Skin of body (tissue), 1 donor: ENCODE measurements at regions not wholly inside any gene's neighbourhood (a gene's known extent, or its start where the extent isn't known, plus 50 kb on each side); places are given as distances from the start of the nearest gene placed in this dataset.

Experiments used
- DNase-seq: peaks from one replicate; lab custom pipeline; 2025; lab: John Stamatoyannopoulos, UW

DNA sequence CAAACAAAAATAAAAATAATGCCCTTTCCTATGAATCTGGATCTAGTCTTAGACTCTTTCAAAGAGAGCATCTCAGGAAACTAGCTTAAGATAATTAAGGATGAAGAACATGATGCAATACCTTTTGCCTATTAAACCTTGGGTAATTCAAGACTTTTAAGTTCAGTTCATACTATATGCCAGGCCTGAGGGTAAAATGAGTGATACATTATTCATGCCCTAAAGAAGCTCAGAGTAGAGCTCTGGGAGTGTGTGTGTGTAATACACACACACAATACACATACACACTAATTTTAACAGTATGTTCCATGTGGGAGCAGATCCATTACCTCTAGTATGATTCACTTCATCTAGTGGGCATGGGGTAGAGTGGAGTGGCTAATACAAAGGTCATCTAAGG, 651.4 kb upstream of the CHORDC1 start:
- no peak for DNase-seq

DNA sequence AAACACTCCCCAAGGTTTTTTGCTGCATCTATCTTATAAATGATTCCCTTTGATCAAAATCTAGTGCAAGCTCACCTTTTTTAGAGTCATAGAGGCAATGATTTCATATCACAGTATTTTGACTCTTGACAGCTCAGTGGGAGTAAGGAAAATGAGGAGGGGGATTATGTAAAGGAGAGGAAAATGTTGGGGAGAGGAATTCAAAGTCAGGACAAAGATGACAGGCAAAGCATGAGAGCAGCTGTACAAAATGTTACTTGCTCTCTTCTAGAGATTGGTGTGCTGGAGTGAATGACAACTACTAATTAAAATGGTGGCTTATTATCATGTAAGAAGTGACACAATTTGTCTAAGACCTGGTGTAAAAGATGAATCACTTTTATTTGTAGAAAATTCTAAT, 644.6 kb upstream of the CHORDC1 start:
- no peak for DNase-seq

DNA sequence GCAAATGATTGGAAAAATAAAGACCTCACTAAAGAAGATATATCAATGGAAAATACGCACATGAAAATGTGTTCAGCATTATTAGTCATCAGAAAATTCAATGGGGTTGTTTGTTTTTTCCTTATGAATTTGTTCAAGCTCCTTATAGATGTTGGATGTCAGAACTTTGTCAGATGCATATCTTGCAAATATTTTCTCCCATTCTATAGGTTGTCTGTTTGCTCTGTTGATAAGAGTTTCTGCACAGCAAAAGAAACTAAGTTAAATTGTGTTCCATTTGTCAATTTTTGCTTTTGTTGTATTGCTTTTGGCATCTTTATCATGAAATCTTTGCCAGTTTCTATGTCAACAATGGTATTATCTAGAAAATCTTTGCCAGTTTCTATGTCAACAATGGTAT, 633.9 kb upstream of the CHORDC1 start:
- no peak for DNase-seq

DNA sequence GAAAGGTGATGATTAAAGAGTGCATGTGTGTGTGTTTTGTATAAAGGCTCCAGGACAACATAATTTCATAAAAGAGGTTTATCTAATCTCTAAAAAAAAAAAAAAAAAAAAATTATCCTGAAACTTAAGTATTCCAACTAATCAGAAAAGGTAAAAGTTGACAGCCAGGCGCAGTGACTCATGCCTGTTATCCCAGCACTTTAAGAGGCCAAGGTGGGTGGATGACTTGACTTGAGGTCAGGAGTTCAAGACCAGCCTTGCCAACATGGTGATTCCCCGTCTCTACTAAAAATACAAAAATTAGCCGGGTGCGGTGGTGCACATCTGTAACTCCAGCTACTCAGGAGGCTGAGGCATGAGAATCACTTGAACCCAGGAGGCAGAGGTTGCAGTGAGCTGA, 632.7 kb upstream of the CHORDC1 start:
- DNase-seq: no peak

DNA sequence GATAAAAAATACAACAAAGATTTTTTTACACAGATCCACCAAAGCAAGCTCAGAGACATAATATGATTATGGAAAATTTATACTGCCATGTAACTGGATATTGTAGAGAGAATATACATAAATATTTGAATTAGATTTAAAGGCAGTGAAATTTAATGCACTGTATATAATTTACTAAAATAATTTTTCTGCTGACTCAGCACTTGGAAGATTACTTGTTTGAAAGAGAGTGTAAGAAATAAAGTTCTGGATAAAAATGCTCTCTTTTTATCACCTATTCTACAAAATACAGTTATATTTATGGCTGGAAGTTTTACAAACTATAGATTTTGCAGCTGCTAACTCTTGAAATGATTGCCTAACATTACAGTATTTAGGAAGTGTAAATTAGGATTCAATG, 628.3 kb upstream of the CHORDC1 start:
- DNase-seq: no peak

DNA sequence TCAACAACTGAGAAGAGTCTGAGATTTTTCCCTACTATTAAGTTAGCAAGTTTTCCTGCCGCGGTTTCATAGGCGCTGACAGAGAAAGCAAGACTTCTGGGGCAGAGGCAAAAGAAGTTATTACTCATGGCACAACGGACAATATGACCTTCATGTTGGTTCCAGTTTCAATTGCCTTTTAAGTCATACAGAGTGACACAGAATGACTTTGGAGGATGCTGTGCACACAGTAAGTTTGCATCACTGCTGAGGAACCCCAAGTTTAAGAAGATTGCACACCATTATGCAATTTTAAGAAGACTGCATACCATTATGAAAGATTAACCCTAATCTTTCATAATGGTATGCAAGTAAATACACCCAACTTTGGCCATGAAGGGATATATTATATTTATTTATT, 626.5 kb upstream of the CHORDC1 start:
- DNase-seq: no peak

DNA sequence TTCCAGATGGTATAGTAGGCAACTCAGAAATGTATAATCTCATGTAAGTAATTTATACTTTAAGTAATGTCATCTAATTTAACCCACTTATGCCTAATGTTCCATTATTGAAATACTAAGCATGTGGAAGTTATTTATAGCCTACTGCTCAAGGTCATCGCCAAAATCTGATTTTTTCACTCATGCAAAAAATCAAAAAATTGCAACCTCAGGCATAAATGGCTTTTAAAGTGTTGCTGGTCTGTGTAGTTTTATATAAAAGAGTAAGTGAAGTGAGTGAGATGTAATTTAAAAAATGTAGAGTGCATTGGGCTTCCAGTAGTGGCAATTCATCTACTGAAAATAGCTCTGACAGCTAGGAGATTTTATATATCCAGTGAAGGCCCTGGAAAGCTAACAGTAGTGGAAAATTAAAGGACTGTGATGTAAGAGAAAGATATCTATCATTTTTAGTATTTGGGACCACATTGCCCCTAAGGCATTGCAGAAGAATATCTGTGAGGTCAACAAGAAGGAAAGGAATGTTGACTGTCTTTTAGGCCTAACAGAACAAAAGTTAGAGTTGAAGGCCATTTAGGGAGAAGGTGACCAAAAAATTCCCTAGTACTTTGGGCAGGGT, 624.5 kb upstream of the CHORDC1 start:
- DNase-seq: no peak

DNA sequence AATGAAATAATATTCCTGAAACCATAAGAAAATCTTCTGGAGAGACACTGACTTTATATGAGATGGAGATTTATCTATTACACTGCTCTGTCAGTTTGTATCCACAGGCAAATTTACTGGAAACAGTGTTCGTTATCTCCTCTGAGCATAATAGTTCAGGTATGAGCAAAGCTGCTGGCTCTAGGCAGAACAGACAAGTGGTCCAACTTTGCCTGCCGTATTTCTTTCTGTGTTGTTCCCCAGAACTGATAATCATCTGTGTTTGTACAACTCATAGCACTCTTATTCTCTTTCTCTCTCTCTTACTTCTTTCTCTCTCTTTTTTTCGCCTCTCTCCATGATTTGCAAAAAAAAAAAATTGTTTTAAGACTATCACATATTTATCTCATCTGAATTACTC, 623.8 kb upstream of the CHORDC1 start:
- DNase-seq: no peak

DNA sequence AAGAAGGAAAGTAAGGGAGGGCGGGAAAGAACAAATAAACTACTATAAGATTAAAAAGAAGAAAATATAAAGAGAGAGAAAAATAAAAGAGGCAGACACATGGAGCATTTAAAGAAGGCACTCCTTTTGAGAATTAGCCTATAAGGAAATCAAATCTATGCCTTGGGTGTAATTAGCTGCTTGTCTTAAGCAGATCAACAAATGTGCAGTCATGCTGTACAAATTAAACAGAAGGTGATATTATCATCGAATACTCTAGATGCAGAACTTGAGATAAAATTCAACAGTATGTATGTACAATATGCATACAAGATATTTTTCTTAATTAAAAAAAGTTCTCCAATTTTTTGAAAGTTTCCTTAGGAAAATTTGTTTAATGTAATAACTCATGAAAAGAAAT, 623.0 kb upstream of the CHORDC1 start:
- DNase-seq: no peak

DNA sequence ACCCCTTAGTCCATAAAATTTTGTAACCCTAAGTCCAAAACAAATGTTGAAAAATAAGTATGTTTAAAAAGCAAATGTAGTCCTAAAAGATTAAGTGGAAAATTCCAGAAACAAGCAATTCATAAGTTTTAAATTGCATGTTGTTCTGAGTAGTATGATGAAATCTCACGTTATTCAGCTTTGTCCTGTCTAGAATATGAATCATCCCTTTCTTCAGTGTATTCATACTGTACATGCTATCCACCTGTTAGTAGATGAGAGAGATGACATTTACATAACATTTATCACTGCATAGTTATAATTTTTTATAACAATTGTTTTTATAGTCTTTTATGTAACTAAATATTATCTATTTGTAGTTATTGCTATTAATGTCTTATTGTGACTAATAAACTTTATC, 622.3 kb upstream of the CHORDC1 start:
- no peak for DNase-seq

DNA sequence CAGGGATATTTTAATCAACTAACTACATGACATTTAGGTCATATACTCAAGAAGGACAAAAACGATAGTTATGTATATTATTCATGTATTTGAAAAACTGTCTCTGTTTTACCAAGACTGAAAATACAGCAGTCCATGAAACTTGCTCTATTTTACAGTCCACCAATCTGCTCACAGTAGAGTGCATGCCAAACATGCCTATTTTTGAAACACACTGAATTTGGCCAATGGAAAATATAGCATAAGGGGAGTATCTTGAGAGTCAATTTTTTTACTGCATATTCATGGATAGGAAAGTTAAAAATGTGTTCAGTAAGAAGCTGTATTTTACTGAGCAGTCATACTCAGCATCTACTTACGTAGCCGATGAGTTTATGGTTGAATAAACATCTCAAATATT, 621.2 kb upstream of the CHORDC1 start:
- DNase-seq: no peak

DNA sequence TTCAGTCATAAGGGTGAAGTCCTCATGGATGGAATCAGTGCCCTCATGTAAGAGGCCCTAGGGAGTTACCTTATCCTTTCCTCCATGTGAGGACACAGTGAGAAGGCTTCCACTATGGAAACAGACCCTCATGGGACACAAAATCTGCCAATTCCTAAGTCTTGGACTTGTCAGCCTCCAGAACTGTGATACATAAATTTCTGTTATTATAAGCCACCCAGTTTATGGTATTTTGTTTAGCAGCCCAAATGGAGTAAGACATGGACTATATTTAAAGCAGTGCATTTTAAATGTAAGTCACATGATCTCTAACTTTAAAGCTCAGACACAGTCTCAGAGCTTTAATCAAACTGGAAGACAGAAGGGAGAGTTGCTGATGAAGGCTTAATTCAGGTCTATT, 619.8 kb upstream of the CHORDC1 start:
- no peak for DNase-seq

DNA sequence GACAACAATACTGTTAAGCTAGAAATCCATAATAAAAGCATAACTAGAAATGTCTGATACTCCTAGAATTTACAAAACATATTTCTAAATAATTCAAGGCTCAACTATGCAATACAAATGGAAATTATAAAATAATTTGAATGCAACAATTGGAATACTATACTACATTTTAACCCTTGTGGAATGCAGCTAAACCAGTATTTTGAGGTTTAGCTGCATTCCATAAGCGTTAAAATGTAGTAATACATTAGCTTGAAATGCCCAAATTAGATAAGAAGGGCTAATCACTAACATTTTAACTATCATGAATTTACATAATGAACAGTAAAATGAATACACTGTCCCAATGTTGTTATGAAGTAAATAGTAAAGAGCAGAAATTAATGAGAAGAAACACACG, 617.2 kb upstream of the CHORDC1 start:
- DNase-seq: no peak

DNA sequence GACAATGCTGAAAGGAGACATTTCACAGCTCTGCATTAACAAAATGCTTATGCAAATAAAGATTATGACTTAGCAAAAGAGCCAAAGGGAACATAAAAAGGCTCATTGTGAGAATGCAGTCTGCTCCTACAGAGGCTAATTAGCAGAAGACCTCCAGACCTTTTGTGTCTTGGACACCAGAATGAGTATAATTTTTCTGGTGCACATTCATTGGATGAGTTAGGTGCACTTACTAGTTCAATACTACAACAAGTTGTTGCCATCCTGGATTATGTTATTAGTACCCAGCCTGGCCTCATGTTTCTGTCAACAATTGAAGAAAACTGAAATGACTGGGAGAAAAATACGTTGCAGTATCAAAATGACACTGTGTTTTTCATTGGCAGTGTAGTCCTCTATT, 613.2 kb upstream of the CHORDC1 start:
- no peak for DNase-seq

DNA sequence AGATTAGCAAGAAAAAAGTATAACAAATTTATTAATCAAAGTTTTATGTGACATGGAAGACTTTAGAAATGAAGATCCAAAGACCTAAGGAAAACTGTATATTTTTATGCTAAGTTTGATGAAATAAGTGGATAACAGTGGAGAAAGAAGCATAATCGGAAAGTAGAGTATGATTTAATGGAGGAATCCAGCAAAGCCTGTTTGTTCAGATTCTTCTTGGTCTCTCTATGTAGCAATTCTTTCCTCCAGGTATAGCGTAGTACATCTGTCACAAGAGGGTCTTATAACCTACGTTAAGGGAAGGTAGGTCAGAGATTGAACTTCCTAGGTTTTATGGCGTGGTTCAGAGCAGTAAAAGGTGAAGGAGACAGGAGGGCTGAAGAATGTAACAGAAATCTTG, 600.6 kb upstream of the CHORDC1 start:
- no peak for DNase-seq

DNA sequence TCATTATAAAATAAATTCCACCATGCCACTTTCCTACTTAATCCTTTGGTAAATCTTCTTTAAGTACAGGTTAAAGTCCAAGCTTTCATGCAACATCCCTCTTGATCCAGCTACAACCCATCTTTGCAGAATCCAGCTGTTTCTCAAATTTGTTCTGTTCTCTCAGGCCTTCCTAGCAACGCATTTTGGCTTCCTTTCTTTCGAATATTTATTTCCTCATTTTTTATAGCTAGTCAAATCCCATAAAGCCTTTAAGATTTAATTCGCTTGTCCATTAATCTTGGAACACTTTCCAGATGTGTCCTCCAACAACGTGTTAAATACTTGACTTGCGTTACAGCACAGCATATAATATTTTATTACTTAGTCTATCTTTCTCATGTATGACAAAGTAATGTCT, 600.1 kb upstream of the CHORDC1 start:
- no peak for DNase-seq

DNA sequence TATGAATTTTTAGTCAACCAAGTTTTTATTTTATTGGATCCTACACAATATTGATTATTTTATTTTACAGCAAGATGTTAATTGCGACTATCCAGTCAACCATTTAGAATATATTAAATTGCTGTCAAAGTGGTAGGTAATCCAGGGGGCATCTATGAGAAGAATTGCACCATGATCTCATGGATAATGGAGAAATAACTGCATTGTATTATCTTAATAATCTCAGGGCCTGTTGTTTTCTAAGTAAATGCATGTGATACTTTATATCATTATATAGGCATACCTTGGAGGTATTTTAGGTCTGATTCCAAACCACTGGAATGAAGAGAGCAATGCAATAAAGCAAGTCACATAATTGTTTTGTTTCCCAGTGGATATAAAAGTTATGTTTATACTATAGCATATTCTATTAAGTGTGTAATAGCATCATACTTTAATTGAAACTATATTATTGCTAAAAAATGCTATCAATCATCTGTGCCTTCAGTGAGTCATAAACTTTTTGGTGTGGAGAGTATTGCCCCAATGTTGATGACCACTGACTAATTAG, 595.4 kb upstream of the CHORDC1 start:
- DNase-seq: no peak

DNA sequence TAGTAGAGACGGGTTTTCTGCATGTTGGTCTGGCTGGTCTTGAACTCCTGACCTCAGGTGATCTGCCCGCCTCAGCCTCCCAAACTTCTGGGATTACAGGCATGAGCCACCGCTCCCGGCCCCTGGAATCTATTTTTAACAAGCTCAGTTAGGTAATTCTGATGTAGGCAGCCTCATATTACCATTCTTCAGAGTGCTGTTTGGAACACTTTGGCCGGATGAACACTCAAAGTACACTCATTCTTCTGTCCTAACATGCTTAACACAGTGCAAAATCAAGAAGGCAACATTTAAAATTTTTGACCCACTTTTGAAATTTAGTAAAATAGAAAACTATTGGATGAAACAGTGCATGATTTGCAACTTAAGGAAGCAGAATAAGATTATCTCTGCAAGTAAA, 586.7 kb upstream of the CHORDC1 start:
- DNase-seq: no peak

DNA sequence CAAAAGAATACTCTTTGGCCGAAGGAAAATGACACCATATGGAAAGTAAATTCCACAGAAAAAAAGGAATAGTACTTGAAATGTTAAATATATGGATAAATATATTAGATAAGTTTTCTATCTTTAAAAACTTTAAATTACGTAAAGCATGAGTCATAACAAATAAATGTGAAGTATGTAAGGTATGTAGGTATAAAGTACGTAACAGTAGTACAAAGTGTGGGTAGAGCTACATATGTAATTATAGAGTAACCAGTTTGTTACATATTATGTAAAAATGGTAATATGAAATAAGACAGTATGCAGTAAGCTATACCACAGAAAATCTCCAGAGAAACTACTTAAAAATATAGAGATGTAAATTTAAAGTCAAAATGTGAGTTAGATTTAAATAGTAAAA, 582.3 kb upstream of the CHORDC1 start:
- no peak for DNase-seq

DNA sequence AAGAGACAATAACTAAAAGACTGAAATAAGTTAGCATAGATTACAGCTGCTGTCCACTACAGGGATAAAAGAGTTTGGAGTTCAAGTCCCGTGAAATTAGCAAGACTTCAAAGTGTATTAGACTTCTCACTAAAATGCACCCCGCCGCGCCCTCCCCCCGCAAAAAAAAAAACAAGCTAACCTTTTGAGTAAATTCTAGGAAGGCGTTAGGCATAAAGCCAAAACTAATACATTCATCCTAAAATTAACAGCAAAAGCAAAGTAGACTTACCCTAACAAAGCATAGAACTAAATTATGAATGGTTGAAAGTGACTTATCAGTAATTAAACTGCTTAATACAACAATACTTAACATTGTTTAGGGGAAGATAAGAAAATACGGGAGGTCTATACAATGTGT, 581.0 kb upstream of the CHORDC1 start:
- DNase-seq: no peak

DNA sequence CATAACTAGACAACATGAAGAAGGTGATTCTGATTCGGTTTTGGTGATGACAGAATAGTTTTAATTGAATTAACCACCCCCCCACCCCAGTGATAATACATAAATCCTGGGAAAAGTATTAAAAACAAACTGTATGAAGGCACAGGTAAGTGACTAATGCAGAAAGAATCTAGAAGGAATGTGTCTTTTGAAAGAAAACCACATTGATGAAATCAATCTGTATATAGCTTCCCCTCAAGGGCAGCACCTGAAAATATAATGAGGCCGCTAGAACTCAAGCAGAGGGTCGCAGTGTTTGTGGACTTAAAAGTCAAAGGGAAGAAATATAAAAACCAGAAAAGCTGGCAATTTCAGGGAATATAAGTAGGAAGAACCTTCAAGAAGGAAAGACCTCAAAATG, 580.5 kb upstream of the CHORDC1 start:
- DNase-seq: no peak

DNA sequence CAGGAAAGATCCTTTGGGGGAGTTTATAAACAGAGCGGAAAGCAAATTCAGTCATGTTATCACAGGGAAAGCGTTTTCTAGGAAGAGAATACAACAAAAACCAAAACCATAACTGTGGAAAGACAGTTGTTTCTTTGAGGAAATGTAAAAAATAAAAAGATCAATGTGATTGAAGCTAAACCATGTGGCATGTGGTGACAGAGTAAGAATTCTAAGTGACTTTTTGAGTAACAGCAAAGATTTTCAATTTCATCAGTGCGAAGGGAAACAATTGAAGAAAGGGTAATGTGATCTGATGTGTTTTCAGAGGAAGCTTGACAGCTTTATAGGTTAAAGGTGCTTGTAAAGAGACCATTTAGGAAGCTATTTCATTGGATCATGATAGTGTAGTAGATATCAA, 575.9 kb upstream of the CHORDC1 start:
- DNase-seq: no peak

DNA sequence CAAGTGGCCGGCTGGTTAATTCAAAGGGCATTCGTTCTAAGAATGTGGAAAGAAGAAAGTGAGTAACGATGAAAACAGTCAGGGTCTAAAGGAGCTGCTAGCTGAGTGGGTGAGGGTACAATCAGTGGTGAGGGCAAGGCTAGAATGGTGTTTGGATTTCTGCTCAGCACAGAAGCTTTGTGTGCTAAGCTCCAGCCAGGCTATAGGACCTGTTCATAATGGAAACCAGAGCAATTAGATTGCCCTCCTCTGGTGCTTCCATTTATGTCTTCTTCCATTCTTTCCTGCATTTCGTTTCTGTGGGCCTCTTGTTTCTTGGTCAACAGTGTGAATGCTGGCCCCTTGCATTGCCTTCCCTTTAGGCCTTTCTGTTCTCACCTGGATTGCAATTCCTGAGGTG, 572.9 kb upstream of the CHORDC1 start:
- DNase-seq: no peak

DNA sequence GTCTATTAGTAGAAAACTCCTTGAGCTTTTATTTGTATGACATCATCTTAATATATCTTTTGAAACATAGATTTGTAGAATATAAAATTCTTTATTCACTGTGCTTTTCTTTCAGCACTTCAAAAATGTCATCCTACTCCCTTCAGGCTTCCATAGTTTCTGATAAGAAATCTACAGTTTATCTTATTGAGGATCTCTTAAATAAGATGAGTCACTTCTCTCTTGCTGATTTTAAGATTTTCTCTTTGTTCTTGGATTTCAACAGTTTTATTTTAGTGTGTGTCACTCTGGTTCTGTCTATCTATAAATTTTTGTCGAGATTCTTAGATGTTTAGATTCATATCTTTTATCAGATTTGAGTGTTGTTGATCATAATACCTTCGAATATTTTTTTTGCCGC, 566.1 kb upstream of the CHORDC1 start:
- no peak for DNase-seq
